G401 (cell line): ENCODE measurements at regions not wholly inside any gene's neighbourhood (a gene's known extent, or its start where the extent isn't known, plus 50 kb on each side); places are given as distances from the start of the nearest gene placed in this dataset.

Experiments
- DNase-seq: peaks from one replicate; pipeline ENCODE4 v3.0.0-alpha.2; 2015; ENCODE audit warnings: low spot score
- in situ Hi-C: cut with HindIII; loops from 2 replicates; pipeline ENCODE4 v1.10.0; 2016; ENCODE audit warnings: low sequenced_read_pairs, mixed read lengths

- no peak for DNase-seq
- in situ Hi-C loops, result no loop called here
These were observed 1280.2 kb upstream of the WWC1 start for GRCh38 chr5:167011196-167011595.

- no peak for DNase-seq
- in situ Hi-C loops, result no loop called here
These were observed 1279.1 kb upstream of the WWC1 start for GRCh38 chr5:167012123-167013034.

GRCh38 chr5:167014401-167015056, 1276.9 kb upstream of the WWC1 start:
- in situ Hi-C loops, result no loop called here
- DNase-seq, result no peak

- DNase-seq, result no peak
- in situ Hi-C loops, result no loop called here
These were observed 1271.0 kb upstream of the WWC1 start for GRCh38 chr5:167020418-167020817.

- in situ Hi-C loops, result no loop called here
- DNase-seq, result peak; percentile 15
These were observed 1262.0 kb upstream of the WWC1 start for GRCh38 chr5:167029488-167029887.

GRCh38 chr5:167030500-167031120, 1260.8 kb upstream of the WWC1 start:
- in situ Hi-C loops, result no loop called here
- DNase-seq, result peak; percentile 34

- no peak for DNase-seq
These were observed 1254.9 kb upstream of the WWC1 start for GRCh38 chr5:167036585-167036984.

GRCh38 chr5:167049043-167049663, 1242.3 kb upstream of the WWC1 start:
- DNase-seq, result peak; percentile 64
- in situ Hi-C loops, result no loop called here

More at GRCh38 chr5:167036585-167036984, 1254.9 kb upstream of the WWC1 start:
- in situ Hi-C loops, result no loop called here

- in situ Hi-C loops, result no loop called here
- peak; percentile 65 for DNase-seq
These were observed 1241.5 kb upstream of the WWC1 start for GRCh38 chr5:167049771-167050567.

GRCh38 chr5:167050568-167051401, 1240.7 kb upstream of the WWC1 start:
- no peak for DNase-seq
- in situ Hi-C loops, result no loop called here

GRCh38 chr5:167051402-167051768, 1240.1 kb upstream of the WWC1 start:
- in situ Hi-C loops, result no loop called here
- DNase-seq, result no peak

GRCh38 chr5:167052791-167053190, 1238.7 kb upstream of the WWC1 start:
- in situ Hi-C loops, result no loop called here
- no peak for DNase-seq

- no peak for DNase-seq
- in situ Hi-C loops, result no loop called here
These were observed 1233.8 kb upstream of the WWC1 start for GRCh38 chr5:167057665-167058064.

GRCh38 chr5:167061695-167062094, 1229.8 kb upstream of the WWC1 start:
- no peak for DNase-seq
- in situ Hi-C loops, result no loop called here

GRCh38 chr5:167063116-167063515, 1228.3 kb upstream of the WWC1 start:
- peak; percentile 32 for DNase-seq
- in situ Hi-C loops, result no loop called here

GRCh38 chr5:167063788-167064187, 1227.7 kb upstream of the WWC1 start:
- no peak for DNase-seq
- in situ Hi-C loops, result no loop called here

GRCh38 chr5:167064198-167064776, 1227.2 kb upstream of the WWC1 start:
- peak; percentile 60 for DNase-seq
- in situ Hi-C loops, result no loop called here

GRCh38 chr5:167065794-167066193, 1225.7 kb upstream of the WWC1 start:
- in situ Hi-C loops, result no loop called here
- DNase-seq, result peak; percentile 51
